PC-3 (cell line): ENCODE measurements at regions not wholly inside any gene's neighbourhood (a gene's known extent, or its start where the extent isn't known, plus 50 kb on each side); places are given as distances from the start of the nearest gene placed in this dataset.

Source experiments
- ATAC-seq: fragments of 200-7000 bp; cut with Tn5 transposase; 2 replicates; pipeline ENCODE4 v1.9.1; 2020; ENCODE audit warnings: mild to moderate bottlenecking, moderate library complexity
- BruUV-seq: library from RNA; stranded (reverse); fragments of 400-500 nt; replicated peaks from 2 replicates; lab custom pipeline; 2021; lab: Mats Ljungman, UMichigan
- CTCF ChIA-PET: fragments of 300-600 bp; sonication (Branson Sonifier 250); formaldehyde crosslinking; loops from one replicate; lab custom pipeline; 2022; ENCODE audit warnings: antibody characterized with exemption; lab: Charles Lee
- POLR2A ChIA-PET: fragments of 300-600 bp; sonication (Branson Sonifier 250); formaldehyde crosslinking; loops from one replicate; lab custom pipeline; 2022; ENCODE audit warnings: antibody characterized with exemption; ENCODE audit not compliant: unreplicated experiment; lab: Charles Lee
- DNase-seq: peaks from one replicate; pipeline ENCODE4 v3.0.0-alpha.2; 2015
- H2AFZ ChIP-seq: fragments of 300-600 bp; sonication (generic); 2 replicates; pipeline ENCODE4 v1.6.0; 2016; ENCODE audit warnings: antibody characterized with exemption, low read length
- H3F3A ChIP-seq: fragments of 300-600 bp; sonication (generic); one replicate; pipeline ENCODE4 v1.6.0; 2017; ENCODE audit warnings: antibody characterized with exemption, low read length, control low read depth, mild to moderate bottlenecking; ENCODE audit not compliant: unreplicated experiment
- H3K27ac ChIP-seq: fragments of 300-600 bp; sonication (generic); 2 replicates; pipeline ENCODE4 v1.5.1; 2016; ENCODE audit warnings: mild to moderate bottlenecking, low read length
- H3K27me3 ChIP-seq: fragments of 300-600 bp; sonication (generic); 2 replicates; pipeline ENCODE4 v1.6.1; 2016; ENCODE audit warnings: low read length, mixed read lengths
- H3K36me3 ChIP-seq: fragments of 300-600 bp; sonication (generic); 2 replicates; pipeline ENCODE4 v1.6.1; 2016; ENCODE audit warnings: low read depth, mixed run types, low read length, mixed read lengths
- H3K4me1 ChIP-seq: fragments of 300-600 bp; sonication (generic); 2 replicates; pipeline ENCODE4 v1.5.1; 2016; ENCODE audit warnings: low read length; ENCODE audit not compliant: insufficient read depth
- H3K4me2 ChIP-seq: fragments of 300-600 bp; sonication (generic); 2 replicates; pipeline ENCODE4 v1.6.0; 2016; ENCODE audit warnings: low read length
- H3K4me3 ChIP-seq: fragments of 300-600 bp; sonication (generic); 2 replicates; pipeline ENCODE4 v1.5.1; 2016; ENCODE audit warnings: mild to moderate bottlenecking, low read length, mixed read lengths
- H3K79me2 ChIP-seq: fragments of 300-600 bp; sonication (generic); 2 replicates; pipeline ENCODE4 v1.6.1; 2017; ENCODE audit warnings: low read length, mixed read lengths
- H3K9ac ChIP-seq: fragments of 300-600 bp; sonication (generic); 2 replicates; pipeline ENCODE4 v1.6.0; 2016; ENCODE audit warnings: mild to moderate bottlenecking, low read length
- H3K9me2 ChIP-seq: fragments of 300-600 bp; sonication (generic); replicated peaks from 2 replicates; pipeline ENCODE4 v1.6.1; 2016; ENCODE audit warnings: mixed run types, low read length, mixed read lengths
- H3K9me3 ChIP-seq: fragments of 300-600 bp; sonication (generic); 2 replicates; pipeline ENCODE4 v1.6.1; 2016; ENCODE audit warnings: low read length, mixed read lengths
- H4K20me1 ChIP-seq: fragments of 300-600 bp; sonication (generic); 2 replicates; pipeline ENCODE4 v1.6.1; 2016; ENCODE audit warnings: low read length, mixed read lengths
- EZH2 ChIP-seq: fragments of 300-600 bp; sonication (generic); IDR thresholded peaks from one replicate; pipeline ENCODE4 v1.6.1; 2017; ENCODE audit warnings: antibody characterized with exemption, mild to moderate bottlenecking, low read length; ENCODE audit not compliant: unreplicated experiment
- EZH2phosphoT487 ChIP-seq: fragments of 300-600 bp; sonication (generic); IDR thresholded peaks from 2 replicates; pipeline ENCODE4 v1.6.1; 2018; ENCODE audit warnings: mild to moderate bottlenecking, antibody characterized with exemption, low read length, borderline replicate concordance
- intact Hi-C: fragments of 100-400 bp; cut with micrococcal nuclease; formaldehyde crosslinking; loops from 2 replicates; pipeline ENCODE4 v1.9.0; 2023
- TF ChIP-seq, protein P1 (sequence below): fragments of 300-600 bp; sonication (generic); conservative IDR thresholded peaks from 2 replicates; pipeline ENCODE4 v1.5.1; 2017; ENCODE audit warnings: antibody characterized with exemption, low read depth, mild to moderate bottlenecking, low read length

DNA sequence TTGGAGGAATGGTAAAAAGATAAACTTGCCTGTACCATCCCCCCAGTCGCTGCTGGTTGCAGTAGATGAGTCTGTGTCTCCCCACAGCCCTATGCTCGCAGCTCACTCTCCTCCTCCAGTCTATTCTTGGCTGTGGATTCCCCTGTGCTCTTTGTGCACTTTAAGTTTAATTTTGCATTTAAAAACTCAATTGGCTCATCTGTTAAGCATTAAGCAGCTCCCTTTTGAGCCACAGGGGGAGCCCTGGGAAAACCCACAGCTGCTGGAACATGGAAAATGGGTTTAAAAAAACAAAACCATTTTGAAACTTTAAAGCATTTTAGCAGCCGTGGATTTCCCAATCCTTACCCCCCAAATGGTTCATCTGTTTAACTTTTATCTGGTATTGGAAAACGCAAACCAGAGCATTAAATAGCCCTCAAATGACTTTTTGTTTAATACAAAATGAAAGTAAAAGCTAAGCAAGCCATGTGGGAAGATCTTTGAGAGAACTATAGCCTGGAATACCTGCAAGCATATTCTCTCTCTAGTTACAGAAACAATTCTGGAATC lies 536.9 kb downstream of the ZIC1 start:
- H3K79me2 ChIP-seq: no peaks in the 10 kb centered on the region
- peak; percentile 76 for ATAC-seq
- DNase-seq: peak; percentile 61
- no peaks in the 10 kb centered on the region for H3K9me2 ChIP-seq
- H3K36me3 ChIP-seq: no peaks in the 10 kb centered on the region
- H3K4me3 ChIP-seq: peak overlapping the region; percentile 47
- BruUV-seq: no TSS peak
- intact Hi-C loops: loop anchor here (1.0 kb wide), 1 partner anchor 131 kb away; no protein-coding TSS in a partner anchor
- H3K9ac ChIP-seq: peak overlapping the region; percentile 29; the same call in 1 of the 2 replicates
- TF ChIP-seq EZH2phosphoT487 (no peak), EZH2 (no peak)
- TF ChIP-seq, protein P1, sequence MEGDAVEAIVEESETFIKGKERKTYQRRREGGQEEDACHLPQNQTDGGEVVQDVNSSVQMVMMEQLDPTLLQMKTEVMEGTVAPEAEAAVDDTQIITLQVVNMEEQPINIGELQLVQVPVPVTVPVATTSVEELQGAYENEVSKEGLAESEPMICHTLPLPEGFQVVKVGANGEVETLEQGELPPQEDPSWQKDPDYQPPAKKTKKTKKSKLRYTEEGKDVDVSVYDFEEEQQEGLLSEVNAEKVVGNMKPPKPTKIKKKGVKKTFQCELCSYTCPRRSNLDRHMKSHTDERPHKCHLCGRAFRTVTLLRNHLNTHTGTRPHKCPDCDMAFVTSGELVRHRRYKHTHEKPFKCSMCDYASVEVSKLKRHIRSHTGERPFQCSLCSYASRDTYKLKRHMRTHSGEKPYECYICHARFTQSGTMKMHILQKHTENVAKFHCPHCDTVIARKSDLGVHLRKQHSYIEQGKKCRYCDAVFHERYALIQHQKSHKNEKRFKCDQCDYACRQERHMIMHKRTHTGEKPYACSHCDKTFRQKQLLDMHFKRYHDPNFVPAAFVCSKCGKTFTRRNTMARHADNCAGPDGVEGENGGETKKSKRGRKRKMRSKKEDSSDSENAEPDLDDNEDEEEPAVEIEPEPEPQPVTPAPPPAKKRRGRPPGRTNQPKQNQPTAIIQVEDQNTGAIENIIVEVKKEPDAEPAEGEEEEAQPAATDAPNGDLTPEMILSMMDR: peak; percentile 74
- CTCF ChIA-PET: interaction anchor here (0.6 kb wide), 1 partner anchor 276 kb away, joined by 5 read pairs; no protein-coding TSS in a partner anchor
- peaks cover 23% of the 10 kb centered on the region for H3K4me1 ChIP-seq
- H3K4me2 ChIP-seq: peak overlapping the region; percentile 72
- POLR2A ChIA-PET: no interaction called here
- H3F3A ChIP-seq: no peaks in the 10 kb centered on the region
- H2AFZ ChIP-seq: peak overlapping the region; percentile 66
- no peaks in the 10 kb centered on the region for H3K9me3 ChIP-seq
- H3K27me3 ChIP-seq: no peaks in the 10 kb centered on the region
- H4K20me1 ChIP-seq: no peaks in the 10 kb centered on the region
- H3K27ac ChIP-seq: peak overlapping the region; percentile 7; the same call in 1 of the 2 replicates

DNA sequence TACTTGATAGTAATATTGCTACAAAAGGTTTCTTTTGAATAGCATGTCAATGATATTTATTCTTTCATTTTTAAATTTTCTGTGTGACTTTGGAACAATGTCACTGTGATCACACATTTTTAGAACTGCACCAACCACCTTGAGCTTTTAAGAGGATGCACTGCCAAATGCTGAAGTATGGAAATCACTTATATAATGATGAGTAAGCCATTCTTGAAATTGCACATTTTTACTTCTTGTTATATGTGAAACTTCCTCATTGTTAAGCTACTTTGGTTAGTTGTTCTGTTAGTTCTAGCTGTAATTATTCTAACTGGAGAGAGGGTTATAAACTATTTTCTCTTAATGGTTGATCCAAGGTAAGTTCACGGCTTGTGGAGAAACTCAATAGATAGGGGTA lies 547.5 kb downstream of the ZIC1 start:
- POLR2A ChIA-PET: no interaction called here
- CTCF ChIA-PET: no interaction called here
- Histone ChIP-seq H3K4me3 (no peak overlapping the region), H3K36me3 (0 out of 2 replicates have a peak, but pooled peaks cover 2% of the 10 kb centered on the region), H3F3A (no peaks in the 10 kb centered on the region), H3K9me3 (no peaks in the 10 kb centered on the region), H3K27ac (no peak overlapping the region), H3K9ac (no peak overlapping the region), H4K20me1 (no peaks in the 10 kb centered on the region), H2AFZ (no peak overlapping the region), H3K9me2 (no peaks in the 10 kb centered on the region), H3K27me3 (peaks cover 14% of the 10 kb centered on the region; the same call in 1 of the 2 replicates), H3K4me2 (no peak overlapping the region), H3K4me1 (no peaks in the 10 kb centered on the region), H3K79me2 (no peaks in the 10 kb centered on the region)
- ATAC-seq (no peak), DNase-seq (no peak)
- BruUV-seq: no TSS peak
- intact Hi-C loops: no loop called here
- TF ChIP-seq, protein P1: no peak
- TF ChIP-seq EZH2 (no peak), EZH2phosphoT487 (no peak)

DNA sequence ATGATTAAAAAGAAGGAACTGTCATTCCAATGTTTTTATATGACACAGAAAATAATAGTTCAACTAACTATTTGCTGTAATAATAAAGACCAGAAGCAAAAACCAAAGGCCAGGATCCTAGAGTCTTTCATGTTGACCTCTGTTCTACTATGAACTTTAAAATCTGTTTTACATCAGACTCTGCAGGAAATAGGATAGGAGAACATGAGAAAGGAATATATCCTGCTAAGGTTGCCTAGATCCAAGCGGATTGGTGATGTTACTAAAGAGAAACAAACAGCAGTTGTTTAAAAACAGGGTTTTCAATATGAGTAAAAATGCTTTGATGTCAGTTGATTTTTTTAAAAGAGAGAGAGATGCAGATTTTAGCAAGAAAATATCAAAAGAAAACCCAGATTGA lies 549.6 kb downstream of the ZIC1 start:
- no peaks in the 10 kb centered on the region for H3K4me1 ChIP-seq
- H3K9ac ChIP-seq: no peak overlapping the region
- no peaks in the 10 kb centered on the region for H3K9me3 ChIP-seq
- ChIA-PET CTCF (no interaction called here), POLR2A (no interaction called here)
- intact Hi-C loops: no loop called here
- TF ChIP-seq EZH2 (no peak), EZH2phosphoT487 (no peak)
- TF ChIP-seq, protein P1: no peak
- ATAC-seq: no peak
- no peak overlapping the region for H3K4me3 ChIP-seq
- no peak overlapping the region for H3K27ac ChIP-seq
- H3K9me2 ChIP-seq: no peaks in the 10 kb centered on the region
- no peak overlapping the region for H2AFZ ChIP-seq
- H3K79me2 ChIP-seq: no peaks in the 10 kb centered on the region
- H3F3A ChIP-seq: no peaks in the 10 kb centered on the region
- H3K27me3 ChIP-seq: peaks cover 19% of the 10 kb centered on the region
- no peaks in the 10 kb centered on the region for H4K20me1 ChIP-seq
- 0 out of 2 replicates have a peak, but pooled peaks cover 2% of the 10 kb centered on the region for H3K36me3 ChIP-seq
- no peak overlapping the region for H3K4me2 ChIP-seq
- no peak for DNase-seq
- BruUV-seq: no TSS peak
